GM12892 (cell line): ENCODE measurements at regions not wholly inside any gene's neighbourhood (a gene's known extent, or its start where the extent isn't known, plus 50 kb on each side); places are given as distances from the start of the nearest gene placed in this dataset.

ENCODE experiments used
- POLR2A ChIP-seq: IDR thresholded peaks from 2 replicates; pipeline ENCODE4 v1.6.1; 2011; ENCODE audit warnings: low read depth, low read length, control low read depth
- POLR2AphosphoS5 ChIP-seq: IDR thresholded peaks from 2 replicates; pipeline ENCODE4 v1.6.1; 2011; ENCODE audit warnings: low read depth, low read length, control low read depth
- TAF1 ChIP-seq: IDR thresholded peaks from 2 replicates; pipeline ENCODE4 v1.6.1; 2011; ENCODE audit warnings: low read depth, mild to moderate bottlenecking, control low read depth, low read length, borderline replicate concordance

DNA sequence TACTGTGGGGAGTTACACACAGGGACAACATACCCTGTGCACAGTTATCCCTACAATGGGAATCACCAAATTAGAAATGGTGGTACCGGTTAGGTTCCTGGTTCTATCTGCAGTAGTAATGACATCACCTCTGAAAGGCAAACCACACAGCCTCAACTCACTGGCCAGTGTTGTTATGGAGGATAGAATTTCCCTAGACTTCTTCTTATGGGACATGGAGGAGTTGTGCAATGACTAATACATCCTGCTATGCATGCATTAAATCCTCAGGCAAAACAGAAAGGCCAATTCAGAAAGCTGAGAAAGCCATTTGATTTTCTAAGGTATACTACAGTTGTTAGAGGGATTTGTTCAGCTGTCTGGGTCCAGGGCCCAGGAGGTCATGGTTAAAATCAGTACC is 439.3 kb downstream of the TMX3 start:
- TF ChIP-seq POLR2A (no peak), POLR2AphosphoS5 (no peak), TAF1 (no peak)
